Astrocyte of the cerebellum (primary cell): ENCODE measurements at regions not wholly inside any gene's neighbourhood (a gene's known extent, or its start where the extent isn't known, plus 50 kb on each side); places are given as distances from the start of the nearest gene placed in this dataset.

Experiments used
- DNase-seq: peaks from one replicate; pipeline ENCODE4 v3.0.0-alpha.2; 2011; ENCODE audit warnings: low read depth
- H3K4me3 ChIP-seq: 2 replicates; pipeline ENCODE4 v1.5.1; 2011; ENCODE audit warnings: mild to moderate bottlenecking, low read depth, low read length, moderate library complexity
- in situ Hi-C: cut with HindIII; loops from 2 replicates; pipeline ENCODE4 v1.10.0; 2017; ENCODE audit warnings: low sequenced_read_pairs
- TF ChIP-seq, protein P1 (sequence below): IDR thresholded peaks from 2 replicates; pipeline ENCODE4 v1.5.1; 2012; ENCODE audit warnings: low read length, low read depth, moderate library complexity, mild to moderate bottlenecking; ENCODE audit errors: missing control alignments

DNA sequence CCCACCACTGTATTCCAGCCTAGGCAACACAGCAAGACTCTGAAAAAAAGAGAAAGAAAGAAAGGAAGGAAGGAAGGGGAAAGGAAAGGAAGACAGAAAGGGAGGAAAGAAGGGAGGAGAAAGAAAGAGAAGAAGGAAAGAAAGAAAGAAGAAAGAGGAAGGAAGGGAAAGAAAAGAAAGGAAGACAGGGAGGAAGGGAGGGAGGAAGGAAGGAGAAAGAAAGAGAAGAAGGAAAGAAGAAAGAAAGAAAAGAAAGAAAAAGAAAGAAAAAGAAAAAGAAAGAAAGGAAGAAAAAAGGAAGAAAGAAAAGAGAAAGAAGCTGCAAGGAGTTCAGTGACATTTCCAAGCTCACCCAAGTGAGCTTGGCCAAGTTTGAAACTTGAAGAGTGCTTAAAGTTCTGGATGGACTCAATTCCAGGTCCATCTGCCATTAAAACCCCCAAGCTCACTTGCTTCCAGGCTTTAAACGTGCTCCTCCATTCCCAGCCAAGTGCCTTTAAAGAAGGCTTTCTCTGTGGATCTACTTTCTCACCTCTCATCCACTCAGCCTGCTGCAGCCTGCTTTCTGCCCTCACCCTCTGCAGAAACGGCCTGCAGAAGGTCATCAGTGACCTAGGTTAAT lies 101.5 kb downstream of the VCPKMT start:
- TF ChIP-seq, protein P1, sequence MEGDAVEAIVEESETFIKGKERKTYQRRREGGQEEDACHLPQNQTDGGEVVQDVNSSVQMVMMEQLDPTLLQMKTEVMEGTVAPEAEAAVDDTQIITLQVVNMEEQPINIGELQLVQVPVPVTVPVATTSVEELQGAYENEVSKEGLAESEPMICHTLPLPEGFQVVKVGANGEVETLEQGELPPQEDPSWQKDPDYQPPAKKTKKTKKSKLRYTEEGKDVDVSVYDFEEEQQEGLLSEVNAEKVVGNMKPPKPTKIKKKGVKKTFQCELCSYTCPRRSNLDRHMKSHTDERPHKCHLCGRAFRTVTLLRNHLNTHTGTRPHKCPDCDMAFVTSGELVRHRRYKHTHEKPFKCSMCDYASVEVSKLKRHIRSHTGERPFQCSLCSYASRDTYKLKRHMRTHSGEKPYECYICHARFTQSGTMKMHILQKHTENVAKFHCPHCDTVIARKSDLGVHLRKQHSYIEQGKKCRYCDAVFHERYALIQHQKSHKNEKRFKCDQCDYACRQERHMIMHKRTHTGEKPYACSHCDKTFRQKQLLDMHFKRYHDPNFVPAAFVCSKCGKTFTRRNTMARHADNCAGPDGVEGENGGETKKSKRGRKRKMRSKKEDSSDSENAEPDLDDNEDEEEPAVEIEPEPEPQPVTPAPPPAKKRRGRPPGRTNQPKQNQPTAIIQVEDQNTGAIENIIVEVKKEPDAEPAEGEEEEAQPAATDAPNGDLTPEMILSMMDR, result no peak
- DNase-seq, result no peak
- H3K4me3 ChIP-seq, result no peak overlapping the region
- in situ Hi-C loops, result no loop called here

DNA sequence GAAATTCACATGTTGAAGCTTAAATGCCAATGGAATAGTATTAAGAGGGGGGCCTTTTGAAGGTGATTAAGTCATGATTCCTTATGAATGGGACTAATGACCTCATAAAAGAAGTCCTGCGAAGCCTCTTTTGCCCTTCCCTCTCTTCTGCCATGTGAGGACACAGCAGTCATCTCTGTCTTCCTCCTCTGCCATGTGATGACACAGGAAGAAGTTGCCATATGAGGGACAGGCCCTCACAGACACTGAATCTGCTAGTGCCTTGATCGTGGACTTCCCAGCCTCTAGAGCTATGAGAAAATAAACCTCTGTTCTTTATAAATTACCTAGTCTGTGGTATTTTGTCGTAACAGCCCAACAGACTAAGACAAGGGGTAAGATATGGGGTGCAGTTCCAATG lies 100.7 kb downstream of the VCPKMT start:
- in situ Hi-C loops, result no loop called here
- H3K4me3 ChIP-seq, result no peak overlapping the region
- TF ChIP-seq, protein P1, result no peak
- DNase-seq, result no peak

DNA sequence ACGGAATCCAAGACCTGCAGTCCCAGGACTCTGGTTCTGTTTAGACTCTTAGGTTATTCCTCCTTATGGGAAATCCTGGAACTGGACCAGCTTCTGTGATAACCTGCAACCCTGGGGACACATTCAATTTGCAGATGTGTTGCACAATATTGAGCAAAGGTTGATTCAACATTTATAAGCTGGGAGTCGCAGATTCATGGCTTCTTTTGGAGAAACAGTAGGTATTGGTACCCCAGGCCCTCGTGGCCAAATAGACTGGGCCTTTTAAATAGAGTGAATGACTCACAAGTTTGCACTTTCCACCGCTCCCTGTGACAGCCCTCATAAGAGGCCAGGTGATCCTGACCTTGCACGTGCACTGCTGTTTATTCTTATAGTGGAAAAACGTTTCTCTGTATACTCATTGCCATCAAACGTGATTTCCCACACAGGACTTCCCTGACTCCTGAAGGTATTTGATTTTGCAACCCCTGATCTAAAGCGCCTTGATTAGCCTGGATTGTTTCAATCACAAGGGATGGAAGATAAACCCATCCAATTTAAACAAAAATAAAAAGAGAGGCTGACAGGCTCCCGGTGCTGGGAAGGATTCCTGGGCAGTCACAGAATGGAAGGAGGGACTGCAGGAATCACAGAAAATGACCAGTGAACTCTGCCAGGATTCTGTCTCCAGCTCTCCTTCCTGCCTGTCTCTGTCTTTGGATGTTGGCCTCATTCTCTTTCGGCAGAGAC lies 98.0 kb downstream of the VCPKMT start:
- DNase-seq, result no peak
- TF ChIP-seq, protein P1, result no peak
- H3K4me3 ChIP-seq, result no peak overlapping the region
- in situ Hi-C loops, result no loop called here

DNA sequence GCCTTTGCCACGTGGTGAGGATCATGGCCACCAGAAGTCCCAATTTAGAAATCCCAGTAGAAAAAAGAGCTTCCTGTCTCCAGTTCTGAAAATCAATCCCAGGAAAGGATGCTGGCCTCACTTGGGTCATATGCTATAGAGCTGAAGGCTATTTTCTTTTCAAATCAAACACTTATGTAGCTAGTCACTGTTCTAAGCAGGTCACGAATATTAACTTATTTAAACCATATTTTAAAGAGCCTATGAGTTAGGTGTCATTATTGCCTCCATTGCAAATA lies 97.5 kb downstream of the VCPKMT start:
- in situ Hi-C loops, result no loop called here
- DNase-seq, result no peak
- TF ChIP-seq, protein P1, result no peak
- no peak overlapping the region for H3K4me3 ChIP-seq

DNA sequence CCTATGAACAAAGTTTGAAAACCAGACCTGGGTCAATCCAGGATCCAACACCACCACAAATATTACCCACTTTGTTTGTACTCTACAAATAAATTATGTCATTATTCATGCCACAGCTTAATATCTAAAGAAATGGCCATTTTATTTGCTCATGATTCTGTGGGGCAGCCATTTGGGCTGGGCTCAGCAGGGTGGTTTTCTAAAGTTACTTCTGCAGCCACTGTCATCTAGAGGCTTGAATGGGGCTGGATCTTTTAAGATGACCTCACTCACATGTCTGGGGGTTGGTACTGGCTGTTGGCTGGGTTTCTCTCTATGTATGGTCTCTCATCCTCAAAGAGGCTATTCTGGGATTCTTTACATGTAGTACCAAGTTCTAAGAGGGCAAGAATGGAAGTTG lies 96.2 kb downstream of the VCPKMT start:
- TF ChIP-seq, protein P1, result no peak
- in situ Hi-C loops, result no loop called here
- no peak for DNase-seq
- H3K4me3 ChIP-seq, result no peak overlapping the region

DNA sequence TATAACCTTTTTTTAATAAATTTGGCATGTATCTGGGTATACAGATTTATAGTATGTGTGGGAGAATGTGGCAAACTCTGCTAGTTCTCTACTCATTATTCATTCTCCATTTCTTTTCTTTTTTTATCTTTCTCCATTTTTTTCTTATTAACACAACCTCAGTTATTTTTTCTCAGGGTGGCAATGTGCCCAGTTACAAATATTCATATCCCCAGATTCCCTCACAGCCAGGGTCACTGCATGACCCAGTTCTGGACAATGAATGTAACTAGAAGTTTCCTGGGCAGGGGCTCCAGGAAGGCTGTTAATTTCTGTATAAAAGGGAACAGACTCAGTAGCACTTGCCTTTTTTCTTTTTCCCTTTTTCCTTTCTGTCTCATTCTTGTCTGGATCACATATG lies 95.6 kb downstream of the VCPKMT start:
- TF ChIP-seq, protein P1, result no peak
- in situ Hi-C loops, result no loop called here
- no peak for DNase-seq

More for the DNA sequence above, 95.6 kb downstream of the VCPKMT start:
- H3K4me3 ChIP-seq, result no peak overlapping the region
